Lung (tissue), 11 donors: ENCODE measurements at regions not wholly inside any gene's neighbourhood (a gene's known extent, or its start where the extent isn't known, plus 50 kb on each side); places are given as distances from the start of the nearest gene placed in this dataset.

Experiments
- ATAC-seq: fragments of 200-7000 bp; cut with Tn5 transposase; one replicate; pipeline ENCODE4 v1.9.1; 2020; ENCODE audit warnings: moderate number of reproducible peaks; ENCODE audit not compliant: insufficient read depth, low FRiP score
- DNase-seq, 3 donors: peaks; one replicate each; pipeline ENCODE4 v3.0.0-alpha.2; 2013 to 2017
- H3K27ac ChIP-seq, 2 donors: one replicate each; pipeline ENCODE4 v1.5.1; 2013; ENCODE audit warnings: mild to moderate bottlenecking in 2 of 2, moderate library complexity in 2 of 2, control low read depth in 1 of 2, inconsistent platforms in 1 of 2, low read depth in 1 of 2, low read length in 1 of 2
- H3K27me3 ChIP-seq, 3 donors: one replicate each; pipeline ENCODE4 v1.5.1; 2013; ENCODE audit warnings: low read length in 2 of 3; ENCODE audit not compliant: control insufficient read depth in 3 of 3, insufficient read depth in 3 of 3
- H3K36me3 ChIP-seq, 4 donors: one replicate each; pipeline ENCODE4 v1.5.1; 2013; ENCODE audit warnings: low read length in 4 of 4, mild to moderate bottlenecking in 1 of 4, moderate library complexity in 1 of 4; ENCODE audit not compliant: control insufficient read depth in 4 of 4, insufficient read depth in 4 of 4
- H3K4me1 ChIP-seq, 5 donors: one replicate each; pipeline ENCODE4 v1.5.1; 2013; ENCODE audit warnings: low read length in 5 of 5, mild to moderate bottlenecking in 2 of 5, moderate library complexity in 1 of 5; ENCODE audit not compliant: control insufficient read depth in 5 of 5, insufficient read depth in 5 of 5
- H3K4me3 ChIP-seq: one replicate; pipeline ENCODE4 v1.5.1; 2013; ENCODE audit warnings: mild to moderate bottlenecking, control low read depth, moderate library complexity
- H3K9ac ChIP-seq, 2 donors: one replicate each; pipeline ENCODE4 v1.5.1; 2013; ENCODE audit warnings: low read length in 2 of 2, control low read depth in 1 of 2; ENCODE audit not compliant: insufficient read depth in 1 of 2
- H3K9me3 ChIP-seq, 4 donors: one replicate each; pipeline ENCODE4 v1.5.1; 2013; ENCODE audit warnings: low read length in 3 of 4, mild to moderate bottlenecking in 1 of 4, moderate library complexity in 1 of 4; ENCODE audit not compliant: control insufficient read depth in 4 of 4, insufficient read depth in 3 of 4
- CTCF ChIP-seq: IDR thresholded peaks from 2 replicates; pipeline ENCODE4 v1.5.1; 2012; ENCODE audit warnings: mild to moderate bottlenecking; ENCODE audit errors: control extremely low read depth, extremely low read depth
- WGBS, 2 donors: extraction: QIAGEN DNeasy Blood & Tissue Kit; methylation state at CpG; one replicate each; pipeline ENCODE4 v1.1.7; 2013; 5-methylcytosine and 5-hydroxymethylcytosine counted together
- donor health status: control.
- donor health status: control.
- donor health status: Bipolar disorder and iron deficiency.
- donor health status: healthy.
- donor health status: DM: yes; HTN: yes; CAD: no.

- H3K4me3 ChIP-seq: no peak overlapping the region
- peaks cover 0 to 5% (median 0%) of the 10 kb centered on the region in 4 donors for H3K9me3 ChIP-seq
- DNase-seq (no peak), ATAC-seq (no peak)
- 81 to 82% methylated on average over 4 of the region's 4 CpGs for WGBS, 2 donors
- no peak for TF ChIP-seq CTCF
- no peak overlapping the region for H3K27ac ChIP-seq
- no peak overlapping the region for H3K9ac ChIP-seq
- H3K27me3 ChIP-seq: no peaks in the 10 kb centered on the region
- H3K4me1 ChIP-seq: peaks cover 0 to 23% (median 8%) of the 10 kb centered on the region in 5 donors
- no peaks in the 10 kb centered on the region for H3K36me3 ChIP-seq
These were observed 312.4 kb upstream of the CDH5 start for GRCh38 chr16:66054095-66054494.

- peak in 1 of 3 donors; percentile 49 for DNase-seq
- peaks cover 0 to 5% (median 0%) of the 10 kb centered on the region in 4 donors for H3K9me3 ChIP-seq
- no peak overlapping the region for H3K4me3 ChIP-seq
- no peaks in the 10 kb centered on the region for H3K36me3 ChIP-seq
- no peak overlapping the region for H3K27ac ChIP-seq
- no peak for ATAC-seq
- WGBS, 2 donors: 78 to 84% methylated on average over 2 of the region's 2 CpGs
- H3K4me1 ChIP-seq: peaks cover 0 to 11% (median 2%) of the 10 kb centered on the region in 5 donors
- no peak for TF ChIP-seq CTCF
- no peaks in the 10 kb centered on the region for H3K27me3 ChIP-seq
- H3K9ac ChIP-seq: no peak overlapping the region
These were observed 313.7 kb upstream of the CDH5 start for GRCh38 chr16:66052745-66053144.

- Histone ChIP-seq H3K4me1 (peaks cover 0 to 2% (median 0%) of the 10 kb centered on the region in 5 donors), H3K27me3 (no peaks in the 10 kb centered on the region), H3K4me3 (no peak overlapping the region), H3K9me3 (peaks cover 0 to 5% (median 0%) of the 10 kb centered on the region in 4 donors), H3K36me3 (no peaks in the 10 kb centered on the region), H3K9ac (no peak overlapping the region), H3K27ac (no peak overlapping the region)
- ATAC-seq (no peak), DNase-seq (no peak)
- no peak for TF ChIP-seq CTCF
- 77 to 92% methylated on average over 2 of the region's 2 CpGs for WGBS, 2 donors
These were observed 315.5 kb upstream of the CDH5 start for GRCh38 chr16:66050991-66051390.

- no peak overlapping the region for H3K27ac ChIP-seq
- DNase-seq (no peak), ATAC-seq (no peak)
- H3K27me3 ChIP-seq: no peaks in the 10 kb centered on the region
- WGBS, 2 donors: 77 to 92% methylated on average over 4 of the region's 4 CpGs
- H3K4me3 ChIP-seq: no peak overlapping the region
- no peak for TF ChIP-seq CTCF
- peaks cover 0 to 7% (median 0%) of the 10 kb centered on the region in 4 donors for H3K9me3 ChIP-seq
- H3K36me3 ChIP-seq: no peaks in the 10 kb centered on the region
- H3K4me1 ChIP-seq: peaks cover 0 to 4% (median 0%) of the 10 kb centered on the region in 5 donors
- no peak overlapping the region for H3K9ac ChIP-seq
These were observed 316.6 kb upstream of the CDH5 start for GRCh38 chr16:66049865-66050264.
